T-helper 17 cell (primary cell): ENCODE measurements at regions not wholly inside any gene's neighbourhood (a gene's known extent, or its start where the extent isn't known, plus 50 kb on each side); places are given as distances from the start of the nearest gene placed in this dataset.
"Not testable (repeated sequence)": the region's sequence is repeated elsewhere in the genome, so short reads cannot be mapped to it uniquely, and the experiment has no call there.

Experiments used
- ATAC-seq: fragments of 150-1000 bp; cut with Tn5 transposase; 2 replicates; pipeline ENCODE4 v1.10.0; 2021; ENCODE audit warnings: mild to moderate bottlenecking, moderate library complexity
- DNase-seq, 3 donors: peaks; one replicate each; pipeline versions ENCODE4 v3.0.0 to v3.0.0-alpha.2; 2020 to 2021
- H3K9me3 ChIP-seq: one replicate; pipeline ENCODE4 v1.7.0; 2013; ENCODE audit warnings: low read length, mild to moderate bottlenecking; ENCODE audit not compliant: control insufficient read depth, poor library complexity, severe bottlenecking
- H3K27ac Mint-ChIP-seq: one replicate; pipeline ENCODE4 v1.8.0; 2022; ENCODE audit warnings: mild to moderate bottlenecking, moderate library complexity, mixed read lengths
- H3K27me3 Mint-ChIP-seq: one replicate; pipeline ENCODE4 v1.8.0; 2022; ENCODE audit warnings: mixed read lengths
- H3K36me3 Mint-ChIP-seq: one replicate; pipeline ENCODE4 v1.8.0; 2022; ENCODE audit warnings: low read depth, mixed read lengths
- H3K4me1 Mint-ChIP-seq: one replicate; pipeline ENCODE4 v1.8.0; 2022; ENCODE audit warnings: mild to moderate bottlenecking, mixed read lengths
- H3K4me3 Mint-ChIP-seq: one replicate; pipeline ENCODE4 v1.8.0; 2022; ENCODE audit warnings: mild to moderate bottlenecking, moderate library complexity, mixed read lengths

- not testable (repeated sequence) for H3K4me3 Mint-ChIP-seq
Observed at GRCh38 chrX:88007873-88008272, 490.3 kb downstream of the KLHL4 start.

GRCh38 chrX:88024022-88024421, 506.4 kb downstream of the KLHL4 start:
- Mint-ChIP-seq H3K36me3 (no peaks in the 10 kb centered on the region), H3K4me3 (no peak overlapping the region), H3K27me3 (no peaks in the 10 kb centered on the region), H3K27ac (no peak overlapping the region), H3K4me1 (no peaks in the 10 kb centered on the region)
- no peak for ATAC-seq
- DNase-seq: no peak
- H3K9me3 ChIP-seq: no peaks in the 10 kb centered on the region

More at GRCh38 chrX:88007873-88008272, 490.3 kb downstream of the KLHL4 start:
- ATAC-seq, DNase-seq, H3K4me1 Mint-ChIP-seq, H3K27me3 Mint-ChIP-seq, H3K9me3 ChIP-seq, H3K36me3 Mint-ChIP-seq, H3K27ac Mint-ChIP-seq: not testable (repeated sequence)

GRCh38 chrX:88072339-88073030, 554.9 kb downstream of the KLHL4 start:
- ATAC-seq: no peak
- H3K9me3 ChIP-seq: no peaks in the 10 kb centered on the region
- H3K4me1 Mint-ChIP-seq: no peaks in the 10 kb centered on the region
- no peaks in the 10 kb centered on the region for H3K27me3 Mint-ChIP-seq
- no peak overlapping the region for H3K27ac Mint-ChIP-seq
- H3K36me3 Mint-ChIP-seq: no peaks in the 10 kb centered on the region
- H3K4me3 Mint-ChIP-seq: no peak overlapping the region
- no peak for DNase-seq

- no peak overlapping the region for H3K27ac Mint-ChIP-seq
- ATAC-seq: no peak
- no peak for DNase-seq
Observed at GRCh38 chrX:88101968-88102367, 584.4 kb downstream of the KLHL4 start.

GRCh38 chrX:88135735-88136134, 611.3 kb upstream of the CPXCR1 start:
- no peak overlapping the region for H3K4me3 Mint-ChIP-seq
- no peaks in the 10 kb centered on the region for H3K36me3 Mint-ChIP-seq
- H3K4me1 Mint-ChIP-seq: no peaks in the 10 kb centered on the region

More at GRCh38 chrX:88101968-88102367, 584.4 kb downstream of the KLHL4 start:
- no peaks in the 10 kb centered on the region for H3K4me1 Mint-ChIP-seq
- no peaks in the 10 kb centered on the region for H3K9me3 ChIP-seq
- no peaks in the 10 kb centered on the region for H3K36me3 Mint-ChIP-seq
- H3K27me3 Mint-ChIP-seq: no peaks in the 10 kb centered on the region
- H3K4me3 Mint-ChIP-seq: no peak overlapping the region

GRCh38 chrX:88136328-88136727, 610.7 kb upstream of the CPXCR1 start:
- no peak for DNase-seq
- no peaks in the 10 kb centered on the region for H3K27me3 Mint-ChIP-seq
- no peaks in the 10 kb centered on the region for H3K4me1 Mint-ChIP-seq
- H3K27ac Mint-ChIP-seq: no peak overlapping the region
- H3K36me3 Mint-ChIP-seq: no peaks in the 10 kb centered on the region
- no peak for ATAC-seq
- no peak overlapping the region for H3K4me3 Mint-ChIP-seq
- no peaks in the 10 kb centered on the region for H3K9me3 ChIP-seq

More at GRCh38 chrX:88135735-88136134, 611.3 kb upstream of the CPXCR1 start:
- DNase-seq (no peak), ATAC-seq (no peak)
- Mint-ChIP-seq H3K27ac (no peak overlapping the region), H3K27me3 (no peaks in the 10 kb centered on the region)
- H3K9me3 ChIP-seq: no peaks in the 10 kb centered on the region

- no peak for DNase-seq
- ATAC-seq: no peak
- no peak overlapping the region for H3K27ac Mint-ChIP-seq
- H3K27me3 Mint-ChIP-seq: no peaks in the 10 kb centered on the region
- H3K4me1 Mint-ChIP-seq: no peaks in the 10 kb centered on the region
- H3K36me3 Mint-ChIP-seq: no peaks in the 10 kb centered on the region
- no peak overlapping the region for H3K4me3 Mint-ChIP-seq
- no peaks in the 10 kb centered on the region for H3K9me3 ChIP-seq
Observed at GRCh38 chrX:88146577-88146976, 600.4 kb upstream of the CPXCR1 start.

GRCh38 chrX:88170553-88170952, 576.5 kb upstream of the CPXCR1 start:
- ATAC-seq (no peak), DNase-seq (no peak)
- Mint-ChIP-seq H3K4me1 (no peaks in the 10 kb centered on the region), H3K27me3 (no peaks in the 10 kb centered on the region), H3K4me3 (no peak overlapping the region), H3K27ac (no peak overlapping the region), H3K36me3 (no peaks in the 10 kb centered on the region)
- H3K9me3 ChIP-seq: no peaks in the 10 kb centered on the region

- not testable (repeated sequence) for H3K4me3 Mint-ChIP-seq, H3K27ac Mint-ChIP-seq, H3K36me3 Mint-ChIP-seq, H3K27me3 Mint-ChIP-seq, DNase-seq, ATAC-seq, H3K9me3 ChIP-seq, H3K4me1 Mint-ChIP-seq
Observed at GRCh38 chrX:88173932-88174440, 573.0 kb upstream of the CPXCR1 start.

GRCh38 chrX:88202149-88202548, 544.9 kb upstream of the CPXCR1 start:
- no peak for ATAC-seq
- Mint-ChIP-seq H3K4me1 (no peaks in the 10 kb centered on the region), H3K27me3 (no peaks in the 10 kb centered on the region), H3K27ac (no peak overlapping the region), H3K4me3 (no peak overlapping the region), H3K36me3 (no peaks in the 10 kb centered on the region)
- no peak for DNase-seq
- H3K9me3 ChIP-seq: no peaks in the 10 kb centered on the region

- no peak overlapping the region for H3K4me3 Mint-ChIP-seq
- DNase-seq: no peak
- ATAC-seq: no peak
- H3K27me3 Mint-ChIP-seq: no peaks in the 10 kb centered on the region
- H3K27ac Mint-ChIP-seq: no peak overlapping the region
- H3K4me1 Mint-ChIP-seq: no peaks in the 10 kb centered on the region
- H3K36me3 Mint-ChIP-seq: no peaks in the 10 kb centered on the region
- no peaks in the 10 kb centered on the region for H3K9me3 ChIP-seq
Observed at GRCh38 chrX:88244066-88244465, 503.0 kb upstream of the CPXCR1 start.

GRCh38 chrX:88284844-88285243, 462.2 kb upstream of the CPXCR1 start:
- no peaks in the 10 kb centered on the region for H3K9me3 ChIP-seq
- no peak overlapping the region for H3K27ac Mint-ChIP-seq
- H3K4me1 Mint-ChIP-seq: no peaks in the 10 kb centered on the region
- H3K27me3 Mint-ChIP-seq: no peaks in the 10 kb centered on the region
- no peaks in the 10 kb centered on the region for H3K36me3 Mint-ChIP-seq
- ATAC-seq: no peak
- no peak overlapping the region for H3K4me3 Mint-ChIP-seq
- DNase-seq: no peak

- not testable (repeated sequence) for H3K9me3 ChIP-seq, H3K36me3 Mint-ChIP-seq, H3K27ac Mint-ChIP-seq, H3K4me1 Mint-ChIP-seq, DNase-seq, H3K4me3 Mint-ChIP-seq, H3K27me3 Mint-ChIP-seq, ATAC-seq
Observed at GRCh38 chrX:88313972-88314371, 433.1 kb upstream of the CPXCR1 start.

GRCh38 chrX:88325634-88326033, 421.4 kb upstream of the CPXCR1 start:
- H3K4me1 Mint-ChIP-seq: no peaks in the 10 kb centered on the region
- no peaks in the 10 kb centered on the region for H3K36me3 Mint-ChIP-seq

More at GRCh38 chrX:88325634-88326033, 421.4 kb upstream of the CPXCR1 start:
- DNase-seq (no peak), ATAC-seq (no peak)
- Mint-ChIP-seq H3K27ac (no peak overlapping the region), H3K27me3 (no peaks in the 10 kb centered on the region), H3K4me3 (no peak overlapping the region)
- no peaks in the 10 kb centered on the region for H3K9me3 ChIP-seq
